OCI-M2 (cell line): ENCODE measurements at regions not wholly inside any gene's neighbourhood (a gene's known extent, or its start where the extent isn't known, plus 50 kb on each side); places are given as distances from the start of the nearest gene placed in this dataset.
A peak's percentile ranks its signal among the peaks of the same experiment; 100 is the strongest.
"Not testable (repeated sequence)": the region's sequence is repeated elsewhere in the genome, so short reads cannot be mapped to it uniquely, and the experiment has no call there.

Source experiments
- DNase-seq: peaks from one replicate; lab custom pipeline; 2025; ENCODE audit not compliant: unreplicated experiment; lab: John Stamatoyannopoulos, UW

- not testable (repeated sequence) for DNase-seq
Observed at GRCh38 chr1:228611707-228612106, 123.6 kb upstream of the RHOU start.

- DNase-seq, result not testable (repeated sequence)
Observed at GRCh38 chr1:228622002-228622716, 113.1 kb upstream of the RHOU start.

- not testable (repeated sequence) for DNase-seq
Observed at GRCh38 chr1:228626481-228626880, 108.8 kb upstream of the RHOU start.

- not testable (repeated sequence) for DNase-seq
Observed at GRCh38 chr1:228632858-228633257, 102.4 kb upstream of the RHOU start.

- not testable (repeated sequence) for DNase-seq
Observed at GRCh38 chr1:228635304-228635703, 100.0 kb upstream of the RHOU start.

GRCh38 chr1:228637529-228637928 is 97.8 kb upstream of the RHOU start:
- not testable (repeated sequence) for DNase-seq

- DNase-seq, result no peak
Observed at GRCh38 chr1:228646717-228647522, 88.4 kb upstream of the RHOU start.

- DNase-seq, result no peak
Observed at GRCh38 chr1:228647523-228648444, 87.5 kb upstream of the RHOU start.

GRCh38 chr1:228648647-228649383 is 86.5 kb upstream of the RHOU start:
- DNase-seq, result no peak

GRCh38 chr1:228650141-228650540 is 85.1 kb upstream of the RHOU start:
- no peak for DNase-seq

- no peak for DNase-seq
Observed at GRCh38 chr1:228650946-228651345, 84.3 kb upstream of the RHOU start.

GRCh38 chr1:228652116-228652515 is 83.2 kb upstream of the RHOU start:
- DNase-seq, result no peak

GRCh38 chr1:228653057-228653456 is 82.2 kb upstream of the RHOU start:
- not testable (repeated sequence) for DNase-seq

- DNase-seq, result no peak
Observed at GRCh38 chr1:228653748-228654147, 81.5 kb upstream of the RHOU start.

GRCh38 chr1:228655796-228656394 is 79.4 kb upstream of the RHOU start:
- DNase-seq, result no peak

- DNase-seq, result not testable (repeated sequence)
Observed at GRCh38 chr1:228662007-228662689, 73.1 kb upstream of the RHOU start.

GRCh38 chr1:228664399-228664914 is 70.8 kb upstream of the RHOU start:
- peak; percentile 15 for DNase-seq

GRCh38 chr1:228666686-228667623 is 68.3 kb upstream of the RHOU start:
- no peak for DNase-seq
